Common myeloid progenitor, CD34-positive (primary cell): ENCODE measurements at regions not wholly inside any gene's neighbourhood (a gene's known extent, or its start where the extent isn't known, plus 50 kb on each side); places are given as distances from the start of the nearest gene placed in this dataset.

Experiments used
- CTCF ChIA-PET: fragments of 350-600 bp; sonication (Branson Sonifier 250); formaldehyde crosslinking; loops from one replicate; lab custom pipeline; 2021; ENCODE audit warnings: antibody characterized with exemption; lab: Charles Lee
- POLR2A ChIA-PET: fragments of 350-600 bp; sonication (Branson Sonifier 250); formaldehyde crosslinking; loops from one replicate; lab custom pipeline; 2021; ENCODE audit warnings: antibody characterized with exemption; lab: Charles Lee
- DNase-seq, 3 donors: peaks; one replicate each; pipeline versions ENCODE4 v3.0.0 to v3.0.0-alpha.2; 2013
- H3K27ac ChIP-seq, 2 experiments: 1 replicate in 1 of 2; 2 replicates in 1 of 2; pipeline ENCODE4 v1.7.0; 2013; ENCODE audit warnings: inconsistent platforms in 2 of 2, low read length in 2 of 2, mild to moderate bottlenecking in 2 of 2, low read depth in 1 of 2, moderate library complexity in 1 of 2; ENCODE audit not compliant: severe bottlenecking in 2 of 2, insufficient read depth in 1 of 2, poor library complexity in 1 of 2
- H3K27me3 ChIP-seq, 5 experiments: replicated peaks in 2 of 5; 1 replicate in 3 of 5; 2 replicates in 2 of 5; pipeline versions ENCODE4 v1.6.1 to v1.7.0; 2013; ENCODE audit warnings: low read length in 4 of 5, mild to moderate bottlenecking in 2 of 5, moderate library complexity in 2 of 5, inconsistent platforms in 1 of 5; ENCODE audit not compliant: insufficient read depth in 5 of 5, control insufficient read depth in 4 of 5
- H3K36me3 ChIP-seq, 4 experiments: 1 replicate in 2 of 4; 2 replicates in 2 of 4; pipeline versions ENCODE4 v1.6.1 to v1.7.0; 2013; ENCODE audit warnings: low read length in 3 of 4, control low read depth in 1 of 4, mild to moderate bottlenecking in 1 of 4; ENCODE audit not compliant: control insufficient read depth in 4 of 4, insufficient read depth in 4 of 4
- H3K4me1 ChIP-seq, 4 experiments: 1 replicate in 3 of 4; 2 replicates in 1 of 4; pipeline versions ENCODE4 v1.6.1 to v1.7.1; 2013; ENCODE audit warnings: low read length in 3 of 4, mild to moderate bottlenecking in 3 of 4, control low read depth in 1 of 4, inconsistent platforms in 1 of 4, moderate library complexity in 1 of 4; ENCODE audit not compliant: control insufficient read depth in 4 of 4, insufficient read depth in 4 of 4; ENCODE audit errors: control extremely low read depth in 1 of 4
- H3K4me3 ChIP-seq, 7 experiments: 1 replicate in 4 of 7; 2 replicates in 3 of 7; pipeline versions ENCODE4 v1.5.1 to v1.7.0; 2013; ENCODE audit warnings: mild to moderate bottlenecking in 7 of 7, low read length in 6 of 7, moderate library complexity in 6 of 7, inconsistent platforms in 2 of 7, low read depth in 2 of 7, control low read depth in 1 of 7; ENCODE audit not compliant: insufficient read depth in 4 of 7, control insufficient read depth in 1 of 7; ENCODE audit errors: extremely low read depth in 1 of 7
- H3K9me3 ChIP-seq, 5 experiments: 1 replicate in 4 of 5; 2 replicates in 1 of 5; pipeline versions ENCODE4 v1.6.1 to v1.7.1; 2013; ENCODE audit warnings: low read length in 4 of 5, mild to moderate bottlenecking in 2 of 5, inconsistent platforms in 1 of 5, low read depth in 1 of 5, moderate library complexity in 1 of 5; ENCODE audit not compliant: control insufficient read depth in 4 of 5, insufficient read depth in 2 of 5; ENCODE audit errors: control extremely low read depth in 1 of 5
- WGBS: methylation state at CpG from one replicate; pipeline ENCODE4 v1.1.5; 2013; ENCODE audit not compliant: insufficient coverage; 5-methylcytosine and 5-hydroxymethylcytosine counted together

- no peak overlapping the region for H3K27ac ChIP-seq
- WGBS: 92% methylated on average over 12 of the region's 17 CpGs
- no peak for DNase-seq
- H3K9me3 ChIP-seq: peaks cover 0 to 12% (median 0%) of the 10 kb centered on the region in 5 experiments
- H3K36me3 ChIP-seq: no peaks in the 10 kb centered on the region
- CTCF ChIA-PET: no interaction called here
- no peaks in the 10 kb centered on the region for H3K4me1 ChIP-seq
- POLR2A ChIA-PET: no interaction called here
- peaks cover 0 to 2% (median 0%) of the 10 kb centered on the region in 5 experiments for H3K27me3 ChIP-seq
- no peak overlapping the region for H3K4me3 ChIP-seq
Observed at GRCh38 chr22:47434336-47435203, 672.1 kb downstream of the TBC1D22A start.

GRCh38 chr22:47433627-47434026 lies 671.2 kb downstream of the TBC1D22A start:
- DNase-seq: no peak
- Histone ChIP-seq H3K4me3 (no peak overlapping the region), H3K36me3 (no peaks in the 10 kb centered on the region), H3K27ac (no peak overlapping the region), H3K27me3 (peaks cover 0 to 2% (median 0%) of the 10 kb centered on the region in 5 experiments), H3K4me1 (no peaks in the 10 kb centered on the region), H3K9me3 (peaks cover 0 to 12% (median 0%) of the 10 kb centered on the region in 5 experiments)
- POLR2A ChIA-PET: no interaction called here
- CTCF ChIA-PET: no interaction called here
- WGBS: 72% methylated on average over 3 of the region's 5 CpGs

- H3K4me1 ChIP-seq: no peaks in the 10 kb centered on the region
- H3K9me3 ChIP-seq: peaks cover 0 to 9% (median 0%) of the 10 kb centered on the region in 5 experiments
- no peak for DNase-seq
- POLR2A ChIA-PET: no interaction called here
- peaks cover 0 to 2% (median 0%) of the 10 kb centered on the region in 5 experiments for H3K27me3 ChIP-seq
- H3K4me3 ChIP-seq: no peak overlapping the region
- CTCF ChIA-PET: no interaction called here
- no peak overlapping the region for H3K27ac ChIP-seq
- no peaks in the 10 kb centered on the region for H3K36me3 ChIP-seq
- 61% methylated on average over 6 of the region's 7 CpGs for WGBS
Observed at GRCh38 chr22:47432683-47433082, 670.2 kb downstream of the TBC1D22A start.

- no peaks in the 10 kb centered on the region for H3K4me1 ChIP-seq
- no peaks in the 10 kb centered on the region for H3K36me3 ChIP-seq
- peaks cover 0 to 3% (median 0%) of the 10 kb centered on the region in 5 experiments for H3K9me3 ChIP-seq
- ChIA-PET POLR2A (no interaction called here), CTCF (no interaction called here)
- 87% methylated on average over 16 of the region's 21 CpGs for WGBS
- DNase-seq: no peak
- H3K27me3 ChIP-seq: peaks cover 0 to 5% (median 0%) of the 10 kb centered on the region in 5 experiments
- no peak overlapping the region for H3K27ac ChIP-seq
- no peak overlapping the region for H3K4me3 ChIP-seq
Observed at GRCh38 chr22:47423861-47424820, 661.7 kb downstream of the TBC1D22A start.

DNA sequence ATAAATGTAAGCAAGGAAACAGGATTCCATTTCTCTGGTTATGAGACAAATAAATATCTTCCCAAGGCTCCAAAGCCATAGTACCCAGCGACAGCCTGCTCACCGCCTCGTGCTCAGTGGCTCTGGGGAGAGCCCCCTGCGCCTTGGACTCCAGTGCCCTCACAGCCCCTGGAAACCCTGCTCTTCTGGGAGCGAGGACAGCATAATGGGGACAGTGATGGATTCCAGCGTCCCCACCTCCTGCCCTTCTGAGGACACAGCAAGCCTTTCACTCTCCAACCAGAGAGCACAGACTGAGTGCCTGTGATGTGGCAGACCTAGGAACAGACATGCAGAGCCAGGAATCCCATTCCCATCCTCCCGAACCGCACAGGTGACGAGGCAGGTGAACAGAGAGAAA lies 660.8 kb downstream of the TBC1D22A start:
- H3K9me3 ChIP-seq: peaks cover 0 to 3% (median 0%) of the 10 kb centered on the region in 5 experiments
- 90% methylated on average over 7 of the region's 9 CpGs for WGBS
- no peak overlapping the region for H3K4me3 ChIP-seq
- H3K27me3 ChIP-seq: peaks cover 0 to 5% (median 0%) of the 10 kb centered on the region in 5 experiments
- POLR2A ChIA-PET: no interaction called here
- no peaks in the 10 kb centered on the region for H3K36me3 ChIP-seq
- H3K27ac ChIP-seq: no peak overlapping the region
- H3K4me1 ChIP-seq: no peaks in the 10 kb centered on the region
- CTCF ChIA-PET: no interaction called here
- no peak for DNase-seq

GRCh38 chr22:47422736-47423135 lies 660.3 kb downstream of the TBC1D22A start:
- Histone ChIP-seq H3K27ac (no peak overlapping the region), H3K36me3 (no peaks in the 10 kb centered on the region), H3K4me3 (no peak overlapping the region), H3K27me3 (peaks cover 0 to 5% (median 0%) of the 10 kb centered on the region in 5 experiments), H3K4me1 (no peaks in the 10 kb centered on the region), H3K9me3 (peaks cover 0 to 3% (median 1%) of the 10 kb centered on the region in 5 experiments)
- 89% methylated on average over 7 of the region's 10 CpGs for WGBS
- ChIA-PET CTCF (no interaction called here), POLR2A (no interaction called here)
- DNase-seq: no peak
